H1 (cell line): ENCODE measurements at regions not wholly inside any gene's neighbourhood (a gene's known extent, or its start where the extent isn't known, plus 50 kb on each side); places are given as distances from the start of the nearest gene placed in this dataset.

Experiments used
- CTCF ChIA-PET: fragments of 300-600 bp; sonication (Branson Sonifier 250); formaldehyde crosslinking; loops from one replicate; lab custom pipeline; 2021; ENCODE audit not compliant: partially characterized antibody; lab: Charles Lee
- POLR2A ChIA-PET: fragments of 300-600 bp; sonication (Branson Sonifier 250); formaldehyde crosslinking; loops from one replicate; lab custom pipeline; 2021; ENCODE audit warnings: inconsistent platforms; ENCODE audit not compliant: partially characterized antibody; lab: Charles Lee
- DNase-seq, 2 experiments: peaks; one replicate each; pipeline versions ENCODE4 v3.0.0 to v3.0.0-alpha.2; 2010 to 2022; ENCODE audit warnings: low spot score in 2 of 2, low read depth in 1 of 2, mixed read lengths in 1 of 2
- FAIRE-seq: peaks from 2 replicates; lab custom pipeline; 2011; peaks lifted over from hg19 to GRCh38; lab: Jason Lieb, UNC
- H2AFZ ChIP-seq: 2 replicates; pipeline ENCODE4 v1.8.1; 2012; ENCODE audit warnings: low read length, inconsistent platforms
- H2AK5ac ChIP-seq: 2 replicates; pipeline ENCODE4 v1.6.1; 2013; ENCODE audit warnings: low read depth, low read length
- H2BK120ac ChIP-seq: replicated peaks from 2 replicates; pipeline ENCODE3; 2013; ENCODE audit warnings: low read depth, low read length, inconsistent platforms
- H2BK12ac ChIP-seq: 2 replicates; pipeline ENCODE4 v1.6.1; 2013; ENCODE audit warnings: low read depth, low read length
- H2BK15ac ChIP-seq: 2 replicates; pipeline ENCODE4 v1.6.1; 2013; ENCODE audit warnings: low read length
- H2BK20ac ChIP-seq: 2 replicates; pipeline ENCODE4 v1.6.1; 2013; ENCODE audit warnings: low read length
- H2BK5ac ChIP-seq: 2 replicates; pipeline ENCODE4 v1.6.1; 2013; ENCODE audit warnings: low read depth, low read length
- H3K14ac ChIP-seq: 2 replicates; pipeline ENCODE4 v1.6.1; 2013; ENCODE audit warnings: inconsistent platforms; ENCODE audit not compliant: insufficient read length
- H3K18ac ChIP-seq: 2 replicates; pipeline ENCODE4 v1.6.1; 2013; ENCODE audit warnings: low read length; ENCODE audit errors: extremely low read depth
- H3K23ac ChIP-seq: 2 replicates; pipeline ENCODE4 v1.6.1; 2013; ENCODE audit warnings: inconsistent platforms; ENCODE audit not compliant: insufficient read length
- H3K23me2 ChIP-seq: 2 replicates; pipeline ENCODE4 v1.6.1; 2013; ENCODE audit warnings: low read depth, low read length
- H3K27ac ChIP-seq: 2 replicates; pipeline ENCODE4 v1.6.1; 2011; ENCODE audit warnings: low read depth, low read length, inconsistent platforms
- H3K27me3 ChIP-seq, 4 experiments: replicated peaks in 1 of 4; 1 replicate in 1 of 4; 2 replicates in 3 of 4; pipeline versions ENCODE4 v1.6.1 to v1.8.1; 2011 to 2013; ENCODE audit warnings: low read length in 3 of 4, mild to moderate bottlenecking in 3 of 4, inconsistent platforms in 2 of 4, mixed read lengths in 2 of 4, moderate library complexity in 1 of 4; ENCODE audit not compliant: control insufficient read depth in 3 of 4, insufficient read depth in 3 of 4; ENCODE audit errors: extremely low read depth in 1 of 4
- H3K36me3 ChIP-seq, 4 experiments: 2 replicates each; pipeline versions ENCODE4 v1.6.1 to v1.8.1; 2011 to 2013; ENCODE audit warnings: mild to moderate bottlenecking in 4 of 4, low read length in 3 of 4, moderate library complexity in 2 of 4, control low read depth in 1 of 4, inconsistent platforms in 1 of 4; ENCODE audit not compliant: insufficient read depth in 4 of 4, control insufficient read depth in 2 of 4
- H3K4ac ChIP-seq: replicated peaks from 2 replicates; pipeline ENCODE3; 2013; ENCODE audit warnings: low read length, low read depth, mixed read lengths, inconsistent platforms; ENCODE audit not compliant: insufficient read length
- H3K4me1 ChIP-seq, 4 experiments: replicated peaks in 1 of 4; 1 replicate in 1 of 4; 2 replicates in 3 of 4; pipeline versions ENCODE4 v1.6.1 to v1.8.1; 2011 to 2013; ENCODE audit warnings: low read length in 3 of 4, inconsistent platforms in 2 of 4, mixed read lengths in 1 of 4; ENCODE audit not compliant: insufficient read depth in 4 of 4, control insufficient read depth in 3 of 4
- H3K4me2 ChIP-seq, 2 experiments: 2 replicates each; pipeline versions ENCODE4 v1.6.1 to v1.8.1; 2011 to 2013; ENCODE audit warnings: low read depth in 2 of 2, low read length in 2 of 2, control low read depth in 1 of 2, inconsistent platforms in 1 of 2, mild to moderate bottlenecking in 1 of 2; ENCODE audit not compliant: insufficient read depth in 1 of 2
- H3K4me3 ChIP-seq, 4 experiments: fragments of 200-600, 300-600 bp in 1 of 4; sonication (generic), shearing (Covaris generic), sonication (Bioruptor Twin) in 1 of 4; 2 replicates each; pipeline versions ENCODE4 v1.5.1 to v1.8.1; 2011 to 2016; ENCODE audit warnings: low read length in 4 of 4, low read depth in 3 of 4, control low read depth in 2 of 4, inconsistent platforms in 2 of 4, mild to moderate bottlenecking in 2 of 4, mixed read lengths in 1 of 4, moderate library complexity in 1 of 4; ENCODE audit not compliant: insufficient read depth in 2 of 4; ENCODE audit errors: extremely low read depth in 1 of 4
- H3K56ac ChIP-seq: replicated peaks from 2 replicates; pipeline ENCODE3; 2013; ENCODE audit warnings: low read depth, mild to moderate bottlenecking, mixed read lengths, low read length, inconsistent platforms; ENCODE audit not compliant: insufficient read length
- H3K79me1 ChIP-seq: 2 replicates; pipeline ENCODE4 v1.6.1; 2013; ENCODE audit warnings: low read depth, low read length, control low read depth
- H3K79me2 ChIP-seq, 2 experiments: 2 replicates each; pipeline versions ENCODE4 v1.6.1 to v1.8.1; 2012 to 2013; ENCODE audit warnings: low read length in 2 of 2, mild to moderate bottlenecking in 2 of 2, inconsistent platforms in 1 of 2; ENCODE audit not compliant: insufficient read depth in 2 of 2, control insufficient read depth in 1 of 2
- H3K9ac ChIP-seq, 4 experiments: replicated peaks in 1 of 4; 1 replicate in 1 of 4; 2 replicates in 3 of 4; pipeline versions ENCODE4 v1.6.1 to v1.8.1; 2011 to 2013; ENCODE audit warnings: low read depth in 3 of 4, low read length in 3 of 4, control low read depth in 2 of 4, mild to moderate bottlenecking in 2 of 4, moderate library complexity in 2 of 4, inconsistent platforms in 1 of 4; ENCODE audit errors: extremely low read depth in 1 of 4
- H3K9me3 ChIP-seq, 2 experiments: 2 replicates each; pipeline versions ENCODE4 v1.6.1 to v1.8.1; 2012 to 2013; ENCODE audit warnings: mild to moderate bottlenecking in 2 of 2, moderate library complexity in 2 of 2, control low read depth in 1 of 2, inconsistent platforms in 1 of 2, low read depth in 1 of 2, low read length in 1 of 2, mixed read lengths in 1 of 2; ENCODE audit not compliant: insufficient read depth in 2 of 2
- H4K20me1 ChIP-seq, 2 experiments: replicated peaks in 1 of 2; 2 replicates each; pipeline versions ENCODE3 to v1.8.1; 2011 to 2013; ENCODE audit warnings: inconsistent platforms in 2 of 2, low read length in 2 of 2, mild to moderate bottlenecking in 1 of 2; ENCODE audit not compliant: insufficient read depth in 2 of 2, control insufficient read depth in 1 of 2
- H4K5ac ChIP-seq: 2 replicates; pipeline ENCODE4 v1.6.1; 2013; ENCODE audit warnings: low read length, low read depth, mixed read lengths, inconsistent platforms; ENCODE audit not compliant: insufficient read length
- H4K8ac ChIP-seq: 2 replicates; pipeline ENCODE4 v1.8.0; 2013; ENCODE audit warnings: mild to moderate bottlenecking, moderate library complexity, low read length, inconsistent platforms; ENCODE audit not compliant: insufficient read depth; ENCODE audit errors: extremely low read depth
- H4K91ac ChIP-seq: replicated peaks from 2 replicates; pipeline ENCODE3; 2013; ENCODE audit warnings: low read length, mixed read lengths, inconsistent platforms; ENCODE audit not compliant: insufficient read length
- BCL11A ChIP-seq, 2 experiments: IDR thresholded peaks; one replicate each; pipeline ENCODE4 v1.6.1; 2011; ENCODE audit warnings: low read depth in 2 of 2, low read length in 2 of 2, mild to moderate bottlenecking in 2 of 2
- CHD1 ChIP-seq: IDR thresholded peaks from 2 replicates; pipeline ENCODE4 v1.6.1; 2012; ENCODE audit warnings: low read depth, low read length, improper control_type of control experiment
- CREB1 ChIP-seq: IDR thresholded peaks from 2 replicates; pipeline ENCODE4 v1.6.1; 2012; ENCODE audit warnings: inconsistent platforms
- EGR1 ChIP-seq: IDR thresholded peaks from 2 replicates; pipeline ENCODE4 v1.6.1; 2011; ENCODE audit warnings: low read depth, low read length, borderline replicate concordance
- GTF2F1 ChIP-seq: IDR thresholded peaks from 2 replicates; pipeline ENCODE4 v1.6.1; 2012; ENCODE audit warnings: low read depth, low read length, improper control_type of control experiment, borderline replicate concordance
- JUN ChIP-seq: IDR thresholded peaks from 2 replicates; pipeline ENCODE4 v1.6.1; 2011; ENCODE audit warnings: low read depth, mild to moderate bottlenecking, improper control_type of control experiment, low read length
- JUND ChIP-seq: IDR thresholded peaks from 2 replicates; pipeline ENCODE4 v1.6.1; 2011; ENCODE audit warnings: mild to moderate bottlenecking, improper control_type of control experiment, low read length
- KDM4A ChIP-seq: IDR thresholded peaks from one replicate; pipeline ENCODE4 v1.7.1; 2012; ENCODE audit warnings: low read depth, mild to moderate bottlenecking, moderate library complexity, low read length, inconsistent platforms; ENCODE audit not compliant: severe bottlenecking
- NANOG ChIP-seq: IDR thresholded peaks from 2 replicates; pipeline ENCODE4 v1.6.1; 2011; ENCODE audit warnings: low read length, low read depth, mild to moderate bottlenecking, inconsistent platforms; ENCODE audit not compliant: insufficient read depth, poor library complexity, severe bottlenecking
- SAP30 ChIP-seq: fragments of 300-600 bp; sonication (generic); IDR thresholded peaks from 2 replicates; pipeline ENCODE4 v1.7.1; 2012; ENCODE audit warnings: low read length, moderate library complexity, mild to moderate bottlenecking, inconsistent platforms; ENCODE audit not compliant: insufficient read depth, insufficient replicate concordance
- SP1 ChIP-seq: IDR thresholded peaks from 2 replicates; pipeline ENCODE4 v1.6.1; 2011; ENCODE audit warnings: low read depth, low read length
- SUZ12 ChIP-seq: fragments of 200-600 bp; sonication (generic); IDR thresholded peaks from 2 replicates; pipeline ENCODE4 v1.6.1; 2012; ENCODE audit warnings: mild to moderate bottlenecking, inconsistent platforms, low read length, moderate library complexity, mixed read lengths
- TEAD4 ChIP-seq: IDR thresholded peaks from 2 replicates; pipeline ENCODE4 v1.6.1; 2012; ENCODE audit warnings: low read depth, low read length, inconsistent platforms, mixed read lengths
- YY1 ChIP-seq: IDR thresholded peaks from 2 replicates; pipeline ENCODE4 v1.6.1; 2011; ENCODE audit warnings: low read depth, mild to moderate bottlenecking, low read length
- ZNF274 ChIP-seq: IDR thresholded peaks from 2 replicates; pipeline ENCODE4 v1.7.0; 2012; ENCODE audit warnings: low read length, borderline replicate concordance; ENCODE audit errors: extremely low read depth
- WGBS, 2 experiments: shearing (Covaris generic) in 1 of 2; methylation state at CpG; one replicate each; pipeline versions ENCODE4 v1.1.6 to v1.1.7; 2013 to 2015; ENCODE audit warnings: low lambda C conversion rate in 2 of 2, mixed read lengths in 2 of 2, inconsistent platforms in 1 of 2, low coverage in 1 of 2, missing lambda C conversion rate in 1 of 2; ENCODE audit not compliant: insufficient replicate concordance in 2 of 2, insufficient coverage in 1 of 2, insufficient read length in 1 of 2; ENCODE audit errors: extremely low coverage in 1 of 2, missing lambda C conversion rate in 1 of 2; 5-methylcytosine and 5-hydroxymethylcytosine counted together

- H2AFZ ChIP-seq: no peak overlapping the region
- CTCF ChIA-PET: interaction anchor here (0.5 to 1.3 kb wide), 3 partner anchors 52 to 187 kb away, joined by 3 to 5 read pairs (median 3); no protein-coding TSS in a partner anchor
- TF ChIP-seq JUND (no peak), SUZ12 (no peak), CHD1 (no peak), SP1 (no peak), NANOG (no peak), KDM4A (no peak), EGR1 (no peak), SAP30 (no peak), BCL11A (IDR thresholded peaks at IDR 0.05; ENCODE audit: low read depth in 2 of 2, low read length in 2 of 2) (no peak), JUN (no peak), TEAD4 (no peak), ZNF274 (no peak), CREB1 (no peak), YY1 (no peak), GTF2F1 (no peak)
Measured at GRCh38 chr20:10134176-10134575, 84.5 kb upstream of the SNAP25 start.

More at GRCh38 chr20:10134176-10134575, 84.5 kb upstream of the SNAP25 start:
- Histone ChIP-seq H2BK120ac (no peak overlapping the region), H4K8ac (no peak overlapping the region), H3K9ac (no peak overlapping the region), H3K4ac (no peak overlapping the region), H2BK20ac (no peak overlapping the region), H4K20me1 (no peaks in the 10 kb centered on the region), H3K27me3 (no peaks in the 10 kb centered on the region; a peak in 1 of 7 replicates), H3K23me2 (no peaks in the 10 kb centered on the region), H4K5ac (no peak overlapping the region), H3K79me2 (no peaks in the 10 kb centered on the region), H3K9me3 (no peaks in the 10 kb centered on the region), H3K14ac (no peak overlapping the region), H2AK5ac (no peak overlapping the region), H3K27ac (no peak overlapping the region), H3K4me3 (no peak overlapping the region), H2BK12ac (no peak overlapping the region), H3K4me2 (no peak overlapping the region), H2BK15ac (no peak overlapping the region), H2BK5ac (no peak overlapping the region), H3K4me1 (peaks cover 3 to 13% (median 9%) of the 10 kb centered on the region in 4 experiments), H3K36me3 (no peaks in the 10 kb centered on the region), H3K23ac (no peak overlapping the region), H3K56ac (no peak overlapping the region), H3K18ac (no peak overlapping the region), H4K91ac (no peak overlapping the region), H3K79me1 (no peaks in the 10 kb centered on the region)
- WGBS, 2 experiments: 98% methylated on average over 4 of the region's 4 CpGs; no CpG with 5 or more reads in 1 of the 2 experiments
- POLR2A ChIA-PET: interaction anchor here (0.8 kb wide), 1 partner anchor 22 kb away, joined by 3 read pairs; no protein-coding TSS in a partner anchor
- no peak for DNase-seq
- no peak for FAIRE-seq
